NCI-H748 (cell line): ENCODE measurements at regions not wholly inside any gene's neighbourhood (a gene's known extent, or its start where the extent isn't known, plus 50 kb on each side); places are given as distances from the start of the nearest gene placed in this dataset.
"Not testable (repeated sequence)": the region's sequence is repeated elsewhere in the genome, so short reads cannot be mapped to it uniquely, and the experiment has no call there.

Experiments
- DNase-seq: peaks from one replicate; lab custom pipeline; 2025; ENCODE audit not compliant: unreplicated experiment; lab: John Stamatoyannopoulos, UW

DNA sequence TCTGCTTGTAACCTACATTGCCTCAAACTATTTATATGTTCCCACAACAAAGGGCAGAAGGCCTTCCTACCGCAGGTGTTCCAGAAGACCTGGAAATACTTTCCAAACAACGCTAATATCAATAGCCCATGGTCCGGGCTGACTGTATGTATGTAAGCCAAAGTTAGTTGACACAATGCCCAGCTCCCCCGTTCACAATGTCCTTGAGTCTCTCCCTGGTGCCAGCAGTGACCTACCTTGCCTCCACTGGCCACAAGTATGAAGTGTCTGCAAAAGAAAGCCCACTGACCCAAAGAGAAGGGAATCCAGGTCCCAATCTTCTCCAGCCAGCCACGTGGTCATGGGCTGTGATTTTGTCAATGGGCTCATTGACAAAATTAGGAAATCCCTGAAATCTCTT lies 118.6 kb downstream of the DLEU7 start:
- no peak for DNase-seq

DNA sequence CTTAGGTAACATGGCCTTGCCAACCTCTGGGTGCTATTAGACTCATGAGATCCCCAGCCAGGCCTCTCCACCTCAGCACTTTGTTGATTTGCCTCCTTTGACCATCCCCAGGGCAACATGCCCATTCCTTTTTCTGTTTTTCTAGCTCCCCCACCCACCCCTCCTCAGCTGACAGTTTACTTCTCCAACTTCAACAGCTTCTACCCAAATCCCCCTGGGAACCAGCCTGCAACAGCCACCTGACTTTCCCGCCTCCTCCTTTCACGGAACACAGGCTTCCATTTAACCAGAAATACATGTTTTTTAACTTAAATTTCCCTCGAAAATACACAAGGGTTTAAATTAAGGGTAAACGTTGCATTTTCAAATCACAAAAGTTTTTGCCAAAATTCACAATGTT lies 117.3 kb downstream of the DLEU7 start:
- DNase-seq, result no peak

- peak; percentile 12 for DNase-seq
Observed at GRCh38 chr13:50729177-50729576, 114.3 kb downstream of the DLEU7 start.

- no peak for DNase-seq
Observed at GRCh38 chr13:50730496-50731351, 112.8 kb downstream of the DLEU7 start.

DNA sequence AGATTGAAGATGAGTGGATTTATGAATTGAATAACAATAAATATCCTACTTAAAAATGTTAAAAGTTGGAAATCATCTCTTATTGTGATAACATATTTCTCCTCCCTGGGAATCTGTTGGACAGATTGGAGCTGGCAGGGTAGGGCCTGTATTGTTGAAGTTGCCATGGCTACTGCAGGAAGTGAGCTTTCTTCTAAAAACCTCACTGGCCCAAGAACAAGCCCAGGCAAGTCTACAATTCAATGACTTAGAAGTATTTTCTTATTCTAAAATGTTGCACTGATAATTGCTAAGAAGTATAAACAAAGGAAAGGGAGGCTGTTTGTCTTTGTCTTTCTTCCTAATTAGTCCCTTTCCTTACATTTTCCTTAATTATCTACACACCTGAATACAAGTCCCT lies 112.1 kb downstream of the DLEU7 start:
- peak; percentile 75 for DNase-seq

DNA sequence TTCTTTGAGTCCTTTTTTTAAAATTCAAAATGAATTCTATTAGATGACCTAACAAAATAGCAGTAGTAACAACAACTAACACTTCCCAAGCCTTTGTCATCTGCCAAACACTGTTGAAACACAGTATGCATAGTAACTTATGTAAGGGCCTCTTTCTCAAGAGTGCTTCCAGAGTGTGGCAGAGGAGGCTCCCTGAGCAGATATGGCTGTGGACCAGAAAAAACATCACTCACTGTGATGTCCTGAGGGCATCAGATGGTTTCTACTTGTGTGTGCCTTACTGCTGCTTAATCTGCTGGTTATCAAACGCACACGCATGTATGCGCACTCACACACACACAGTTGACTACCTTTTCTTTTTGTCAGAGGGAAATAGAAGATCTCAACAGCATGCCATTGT lies 110.8 kb downstream of the DLEU7 start:
- peak; percentile 47 for DNase-seq

GRCh38 chr13:50733392-50733791 lies 110.1 kb downstream of the DLEU7 start:
- DNase-seq, result no peak

- no peak for DNase-seq
Observed at GRCh38 chr13:50735071-50735470, 108.4 kb downstream of the DLEU7 start.

GRCh38 chr13:50740052-50740741 lies 103.3 kb downstream of the DLEU7 start:
- no peak for DNase-seq

GRCh38 chr13:50742353-50742752 lies 101.1 kb downstream of the DLEU7 start:
- no peak for DNase-seq

- DNase-seq, result no peak
Observed at GRCh38 chr13:50742968-50743367, 100.5 kb downstream of the DLEU7 start.

DNA sequence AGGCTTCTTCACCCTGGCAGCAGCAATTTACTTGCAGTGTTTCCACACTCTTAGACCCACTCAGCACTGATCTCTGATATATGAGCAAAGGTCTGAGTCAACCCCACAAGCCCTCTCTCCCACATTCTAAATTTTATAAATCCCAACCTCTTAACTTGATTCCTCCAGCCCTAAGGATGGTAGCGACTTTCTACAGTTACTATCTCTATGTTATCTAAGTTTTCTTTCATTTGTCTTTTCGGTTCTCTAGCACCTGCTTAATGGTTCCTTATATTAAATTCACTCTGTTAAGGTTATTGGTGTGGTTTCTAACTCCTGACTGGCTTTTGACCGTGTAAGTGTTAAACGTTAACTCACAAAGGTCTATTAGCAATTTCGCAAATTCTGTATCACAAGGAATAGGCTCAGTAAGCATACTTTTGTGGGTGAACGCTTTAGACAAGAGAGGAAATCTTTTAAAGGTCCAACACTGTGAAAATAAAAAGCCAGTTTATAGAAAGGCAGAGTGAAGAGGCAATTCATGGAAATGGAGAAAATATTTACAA lies 99.3 kb downstream of the DLEU7 start:
- no peak for DNase-seq

- DNase-seq, result no peak
Observed at GRCh38 chr13:50745542-50746115, 97.9 kb downstream of the DLEU7 start.

DNA sequence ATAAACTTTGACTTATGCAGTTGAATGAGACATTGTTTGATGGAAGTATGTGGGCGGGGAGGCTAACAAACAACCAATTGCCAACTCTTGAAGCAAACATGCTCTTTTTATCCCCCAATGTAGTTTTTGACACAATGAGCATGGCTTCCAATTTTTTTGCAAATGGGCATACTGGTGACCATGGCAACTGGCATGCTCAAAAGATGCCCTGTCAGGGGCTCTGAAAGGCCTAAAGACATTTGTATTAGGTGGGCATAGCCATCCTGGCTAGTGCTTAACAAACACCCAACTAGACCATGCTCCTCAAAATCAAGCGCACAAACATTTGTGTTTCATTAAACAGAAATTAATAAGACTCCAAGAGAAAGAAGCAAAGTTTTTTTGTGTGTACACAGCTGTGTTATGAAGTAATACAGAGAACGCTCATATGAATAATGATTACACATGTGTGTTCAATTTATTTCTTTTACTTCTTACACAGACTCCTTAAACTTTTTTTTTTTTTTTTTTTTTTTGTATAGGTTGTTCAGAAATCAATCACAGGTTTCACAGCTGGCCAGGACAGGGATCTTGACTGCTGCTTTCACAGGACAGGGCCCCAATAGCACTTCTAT lies 95.6 kb downstream of the DLEU7 start:
- no peak for DNase-seq

DNA sequence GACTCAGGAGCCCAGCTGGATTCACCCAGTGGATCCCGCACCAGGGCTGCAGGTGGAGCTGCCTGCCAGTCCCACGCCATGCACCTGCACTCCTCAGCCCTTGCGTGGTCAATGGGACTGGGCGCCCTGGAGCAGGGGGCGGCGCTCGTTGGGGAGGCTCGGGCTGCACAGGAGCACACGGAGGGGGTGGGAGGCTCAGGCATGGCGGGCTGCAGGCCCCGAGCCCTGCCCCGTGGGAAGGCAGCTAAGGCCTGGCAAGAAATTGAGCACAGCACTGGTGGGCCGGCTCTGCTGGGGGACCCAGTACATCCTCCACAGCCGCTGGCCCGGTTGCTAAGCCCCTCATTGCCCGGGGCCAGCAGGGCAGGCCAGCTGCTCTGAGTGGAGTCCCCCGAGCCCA lies 90.3 kb downstream of the DLEU7 start:
- not testable (repeated sequence) for DNase-seq

GRCh38 chr13:50755862-50756685 lies 87.4 kb downstream of the DLEU7 start:
- DNase-seq, result peak; percentile 98

DNA sequence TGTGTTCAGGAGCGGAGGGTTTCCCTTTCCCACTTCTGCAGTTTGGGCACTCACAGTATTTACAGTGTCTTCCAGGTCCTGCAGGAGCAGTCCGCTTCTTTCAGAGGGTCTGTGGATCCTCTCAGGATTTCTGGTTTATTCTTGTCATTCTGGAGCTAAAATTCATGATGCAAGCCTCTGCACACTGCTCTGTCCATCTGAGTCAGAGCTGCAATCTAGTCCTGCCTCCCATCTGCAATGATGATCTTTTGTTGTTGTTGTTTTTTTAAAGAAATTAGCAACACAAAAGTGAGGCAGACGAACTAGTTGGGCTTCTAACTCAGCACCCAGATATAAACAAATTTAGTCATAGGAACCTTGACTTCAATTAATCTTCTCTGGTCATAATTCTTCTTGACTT lies 86.5 kb downstream of the DLEU7 start:
- no peak for DNase-seq

DNA sequence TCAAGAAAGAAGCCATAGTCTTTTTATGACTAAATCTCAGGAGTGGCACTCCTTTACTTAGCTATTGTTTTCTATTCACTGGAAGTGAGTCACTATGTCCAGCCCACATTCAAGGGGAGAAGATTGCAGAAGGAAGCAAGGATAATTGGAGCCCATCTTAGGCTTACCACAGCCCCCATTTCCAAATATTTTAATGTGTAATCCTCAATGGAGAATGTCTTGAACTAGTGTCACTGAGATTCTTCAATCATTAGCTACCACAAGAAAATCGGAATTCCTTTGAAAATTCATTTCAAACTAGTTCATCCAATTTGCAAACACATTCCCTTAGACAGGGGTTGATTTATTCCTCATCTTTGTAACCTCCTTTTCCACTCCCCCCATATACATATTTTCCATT lies 84.7 kb downstream of the DLEU7 start:
- no peak for DNase-seq

DNA sequence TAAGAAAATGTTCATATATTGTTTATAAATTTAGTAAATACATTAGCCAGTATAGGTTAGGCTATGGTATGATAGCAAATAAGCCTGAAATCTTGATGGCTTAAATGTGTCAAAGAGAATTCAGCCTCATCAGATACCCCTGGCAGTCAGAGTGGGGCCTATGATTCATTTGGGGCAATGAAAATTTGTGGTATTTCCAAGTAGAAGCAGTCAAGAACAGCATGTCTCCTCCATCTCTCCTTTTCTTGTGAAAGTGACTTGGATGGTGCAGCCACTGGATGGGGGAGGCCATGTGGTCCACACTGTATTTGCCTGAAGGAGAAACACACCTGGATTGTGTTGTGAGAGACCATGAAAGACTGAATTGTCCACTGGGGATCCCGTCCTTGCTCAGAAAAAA lies 82.7 kb downstream of the DLEU7 start:
- DNase-seq, result no peak

DNA sequence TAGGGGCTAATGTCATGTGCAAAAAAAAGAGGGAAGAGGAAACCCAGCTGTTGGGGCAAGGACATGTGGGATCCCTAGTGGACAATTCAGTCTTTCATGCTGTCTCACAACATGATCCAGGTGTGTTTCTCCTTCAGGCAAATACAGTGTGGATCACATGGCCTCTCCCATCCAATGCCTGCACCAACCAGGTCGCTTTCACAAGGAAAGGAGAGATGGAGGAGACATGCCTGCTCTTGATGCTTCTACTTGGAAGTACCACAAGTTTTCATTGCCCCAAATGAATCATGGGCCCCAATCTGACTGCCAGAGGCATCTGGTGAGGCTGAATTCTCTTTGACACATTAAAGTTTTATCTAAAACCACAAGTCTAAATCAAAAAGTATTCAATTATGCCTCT lies 82.1 kb downstream of the DLEU7 start:
- DNase-seq, result no peak
